ENCODE measurements at regions not wholly inside any gene's neighbourhood (a gene's known extent, or its start where the extent isn't known, plus 50 kb on each side); places are given as distances from the start of the nearest gene placed in this dataset.

GRCh38 chr16:5196204-5196603, 98.6 kb upstream of the EEF2KMT start:
- Histone ChIP-seq H3K36me3 (no peaks in the 10 kb centered on the region), H3K9me3 (peaks cover 0 to 5% (median 0%) of the 10 kb centered on the region in 8 donors), H3K4me3 (no peak overlapping the region), H3K27ac (no peak overlapping the region), H3K27me3 (replicated peaks in 1 of 7) (peaks cover 0 to 11% (median 0%) of the 10 kb centered on the region in 7 donors), H3K4me1 (no peaks in the 10 kb centered on the region)
- no peak for DNase-seq
- intact Hi-C loops (cut with DNase I; ENCODE audit: low total_unique reads): no loop called here
- no peak for TF ChIP-seq CTCF (IDR thresholded peaks at IDR 0.05 in 8 of 11, conservative IDR thresholded peaks at IDR 0.05 in 3 of 11)
- WGBS, 5 donors: 85 to 91% (median 90%) methylated on average over 3 of the region's 3 CpGs

- H3K27ac ChIP-seq: no peak overlapping the region
- peaks cover 0 to 5% (median 0%) of the 10 kb centered on the region in 8 donors for H3K9me3 ChIP-seq
- no peaks in the 10 kb centered on the region for H3K36me3 ChIP-seq
- no peak for DNase-seq
- WGBS, 5 donors: 84 to 90% (median 87%) methylated on average over 11 of the region's 11 CpGs
- no peak overlapping the region for H3K4me3 ChIP-seq
- TF ChIP-seq CTCF (IDR thresholded peaks at IDR 0.05 in 8 of 11, conservative IDR thresholded peaks at IDR 0.05 in 3 of 11) (no peak), POLR2A (IDR thresholded peaks at IDR 0.05) (no peak), POLR2AphosphoS5 (IDR thresholded peaks at IDR 0.05) (no peak)
- peaks cover 0 to 15% (median 0%) of the 10 kb centered on the region in 7 donors for H3K27me3 ChIP-seq (replicated peaks in 1 of 7)
- intact Hi-C loops (cut with DNase I; ENCODE audit: low total_unique reads): no loop called here
- no peaks in the 10 kb centered on the region for H3K4me1 ChIP-seq
Observed at GRCh38 chr16:5193861-5194260, 96.3 kb upstream of the EEF2KMT start.

GRCh38 chr16:5188989-5189352, 91.4 kb upstream of the EEF2KMT start:
- no peaks in the 10 kb centered on the region for H3K36me3 ChIP-seq
- H3K27ac ChIP-seq: no peak overlapping the region
- peaks cover 0 to 3% (median 0%) of the 10 kb centered on the region in 8 donors for H3K9me3 ChIP-seq
- no peak for TF ChIP-seq CTCF (IDR thresholded peaks at IDR 0.05 in 8 of 11, conservative IDR thresholded peaks at IDR 0.05 in 3 of 11)
- TF ChIP-seq POLR2AphosphoS5 (IDR thresholded peaks at IDR 0.05): no peak
- intact Hi-C loops (cut with DNase I; ENCODE audit: low total_unique reads): no loop called here
- no peaks in the 10 kb centered on the region for H3K4me1 ChIP-seq
- 64 to 88% (median 84%) methylated on average over 1 of the region's 1 CpG for WGBS, 5 donors
- H3K27me3 ChIP-seq (replicated peaks in 1 of 7): peaks cover 0 to 4% (median 0%) of the 10 kb centered on the region in 7 donors
- no peak for DNase-seq
- no peak overlapping the region for H3K4me3 ChIP-seq

- no peaks in the 10 kb centered on the region for H3K36me3 ChIP-seq
- no peak overlapping the region for H3K27ac ChIP-seq
- 55 to 67% (median 61%) methylated on average over 10 of the region's 10 CpGs for WGBS, 5 donors
- intact Hi-C loops (cut with DNase I; ENCODE audit: low total_unique reads): no loop called here
- H3K4me1 ChIP-seq: no peaks in the 10 kb centered on the region
- no peak overlapping the region for H3K4me3 ChIP-seq
- peaks cover 0 to 4% (median 0%) of the 10 kb centered on the region in 7 donors for H3K27me3 ChIP-seq (replicated peaks in 1 of 7)
- DNase-seq: no peak
- peaks cover 0 to 3% (median 0%) of the 10 kb centered on the region in 8 donors for H3K9me3 ChIP-seq
- TF ChIP-seq CTCF (IDR thresholded peaks at IDR 0.05 in 8 of 11, conservative IDR thresholded peaks at IDR 0.05 in 3 of 11) (no peak), POLR2AphosphoS5 (IDR thresholded peaks at IDR 0.05) (no peak), POLR2A (IDR thresholded peaks at IDR 0.05) (no peak)
Observed at GRCh38 chr16:5188318-5188988, 90.9 kb upstream of the EEF2KMT start.
